Upper lobe of left lung (tissue), 4 donors: ENCODE measurements at regions not wholly inside any gene's neighbourhood (a gene's known extent, or its start where the extent isn't known, plus 50 kb on each side); places are given as distances from the start of the nearest gene placed in this dataset.

Experiments
- POLR2A ChIP-seq, 4 donors: fragments of 450-650 bp; IDR thresholded peaks; one replicate each; pipeline ENCODE4 v1.5.1; 2016 to 2017; ENCODE audit warnings: antibody characterized with exemption in 4 of 4, mild to moderate bottlenecking in 2 of 4
- POLR2AphosphoS5 ChIP-seq, 2 donors: sonication (generic); formaldehyde crosslinking; IDR thresholded peaks; one replicate each; pipeline ENCODE4 v1.5.1; 2017; ENCODE audit warnings: antibody characterized with exemption in 2 of 2
- TF ChIP-seq, protein P1 (sequence below), 6 experiments: fragments of 450-650 bp in 4 of 6; fragments of 200-600 bp in 2 of 6; sonication (generic) in 2 of 6; IDR thresholded peaks; one replicate each; pipeline ENCODE4 v1.5.1; 2016 to 2019; ENCODE audit warnings: antibody characterized with exemption in 6 of 6

DNA sequence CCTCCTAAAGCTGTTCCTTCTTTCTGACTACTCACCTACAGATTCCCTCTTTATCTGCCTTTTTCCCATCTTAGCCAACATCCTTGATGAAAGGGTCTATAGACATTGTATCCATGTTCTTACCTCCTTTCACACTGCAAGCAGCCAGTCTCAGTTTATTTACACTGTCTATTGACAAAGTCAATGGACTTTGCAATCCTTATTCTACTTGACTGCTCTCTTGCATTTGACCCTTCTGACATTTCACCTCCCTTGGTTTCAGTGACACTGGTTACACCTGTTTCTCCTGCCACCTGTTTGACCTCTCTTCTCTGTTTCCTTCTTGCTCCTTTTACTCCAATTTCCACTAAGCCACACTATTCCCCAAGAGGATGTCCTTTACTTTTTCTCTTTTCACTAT lies 224.0 kb upstream of the SNX7 start:
- TF ChIP-seq, protein P1, sequence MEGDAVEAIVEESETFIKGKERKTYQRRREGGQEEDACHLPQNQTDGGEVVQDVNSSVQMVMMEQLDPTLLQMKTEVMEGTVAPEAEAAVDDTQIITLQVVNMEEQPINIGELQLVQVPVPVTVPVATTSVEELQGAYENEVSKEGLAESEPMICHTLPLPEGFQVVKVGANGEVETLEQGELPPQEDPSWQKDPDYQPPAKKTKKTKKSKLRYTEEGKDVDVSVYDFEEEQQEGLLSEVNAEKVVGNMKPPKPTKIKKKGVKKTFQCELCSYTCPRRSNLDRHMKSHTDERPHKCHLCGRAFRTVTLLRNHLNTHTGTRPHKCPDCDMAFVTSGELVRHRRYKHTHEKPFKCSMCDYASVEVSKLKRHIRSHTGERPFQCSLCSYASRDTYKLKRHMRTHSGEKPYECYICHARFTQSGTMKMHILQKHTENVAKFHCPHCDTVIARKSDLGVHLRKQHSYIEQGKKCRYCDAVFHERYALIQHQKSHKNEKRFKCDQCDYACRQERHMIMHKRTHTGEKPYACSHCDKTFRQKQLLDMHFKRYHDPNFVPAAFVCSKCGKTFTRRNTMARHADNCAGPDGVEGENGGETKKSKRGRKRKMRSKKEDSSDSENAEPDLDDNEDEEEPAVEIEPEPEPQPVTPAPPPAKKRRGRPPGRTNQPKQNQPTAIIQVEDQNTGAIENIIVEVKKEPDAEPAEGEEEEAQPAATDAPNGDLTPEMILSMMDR (IDR thresholded peaks at IDR 0.05), result no peak
- no peak for TF ChIP-seq POLR2A (IDR thresholded peaks at IDR 0.05)
- no peak for TF ChIP-seq POLR2AphosphoS5 (IDR thresholded peaks at IDR 0.05)
